ENCODE measurements at regions not wholly inside any gene's neighbourhood (a gene's known extent, or its start where the extent isn't known, plus 50 kb on each side); places are given as distances from the start of the nearest gene placed in this dataset.

DNA sequence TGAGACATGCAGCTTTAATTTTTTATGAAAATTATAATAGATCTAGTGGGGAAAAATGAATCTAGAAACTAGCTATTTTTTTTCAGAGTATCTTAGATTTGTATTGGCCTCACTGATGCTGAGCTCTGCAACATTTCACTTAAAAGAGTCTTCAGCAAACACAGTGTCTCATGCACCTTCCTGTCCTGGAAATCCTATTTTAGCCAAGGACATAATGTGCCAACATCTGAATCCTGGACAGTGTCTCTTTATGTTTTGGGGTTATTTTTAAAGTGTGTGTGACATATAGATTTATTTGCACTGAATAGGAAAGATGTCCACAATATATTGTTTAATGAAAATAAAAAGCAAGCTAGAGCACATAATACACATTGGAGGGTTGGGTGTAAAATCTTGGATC, 199.1 kb upstream of the FMN2 start (continued):
- TF ChIP-seq, protein P1, sequence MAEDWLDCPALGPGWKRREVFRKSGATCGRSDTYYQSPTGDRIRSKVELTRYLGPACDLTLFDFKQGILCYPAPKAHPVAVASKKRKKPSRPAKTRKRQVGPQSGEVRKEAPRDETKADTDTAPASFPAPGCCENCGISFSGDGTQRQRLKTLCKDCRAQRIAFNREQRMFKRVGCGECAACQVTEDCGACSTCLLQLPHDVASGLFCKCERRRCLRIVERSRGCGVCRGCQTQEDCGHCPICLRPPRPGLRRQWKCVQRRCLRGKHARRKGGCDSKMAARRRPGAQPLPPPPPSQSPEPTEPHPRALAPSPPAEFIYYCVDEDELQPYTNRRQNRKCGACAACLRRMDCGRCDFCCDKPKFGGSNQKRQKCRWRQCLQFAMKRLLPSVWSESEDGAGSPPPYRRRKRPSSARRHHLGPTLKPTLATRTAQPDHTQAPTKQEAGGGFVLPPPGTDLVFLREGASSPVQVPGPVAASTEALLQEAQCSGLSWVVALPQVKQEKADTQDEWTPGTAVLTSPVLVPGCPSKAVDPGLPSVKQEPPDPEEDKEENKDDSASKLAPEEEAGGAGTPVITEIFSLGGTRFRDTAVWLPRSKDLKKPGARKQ (CRISPR knock-in tag; IDR thresholded peaks at IDR 0.05): no peak
- TF ChIP-seq NUFIP1 (IDR thresholded peaks at IDR 0.05; ENCODE audit: partially characterized antibody) (no peak), ZNF263 (CRISPR knock-in tag; IDR thresholded peaks at IDR 0.05; ENCODE audit: borderline replicate concordance) (no peak)

DNA sequence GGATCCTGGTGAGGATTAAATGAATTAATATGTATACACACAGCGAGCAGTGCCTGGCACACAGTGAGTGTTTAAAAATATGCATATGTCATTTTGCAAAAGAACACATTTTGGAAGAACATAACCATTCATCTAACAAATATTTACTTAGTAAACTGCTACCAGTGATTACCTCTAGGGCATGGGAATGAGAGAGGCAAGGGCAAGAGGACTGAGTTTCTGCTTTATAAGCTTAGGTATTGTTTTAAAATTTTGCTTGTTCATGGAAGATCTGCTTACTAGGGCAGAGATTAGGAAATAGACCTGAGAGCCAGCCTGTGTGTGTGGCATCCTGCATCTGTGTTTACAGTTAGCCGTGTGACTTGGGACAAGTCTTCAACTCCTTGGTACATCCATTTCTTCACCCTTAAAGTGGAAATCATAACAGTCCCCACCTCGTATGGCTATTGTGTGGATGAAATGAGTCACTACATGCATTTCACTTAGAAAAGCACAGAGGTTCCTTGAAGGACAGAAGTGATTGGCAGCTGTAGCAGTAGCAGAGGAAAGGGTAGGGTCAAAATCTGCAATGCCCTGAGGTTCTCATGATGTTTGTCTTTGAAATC, 198.5 kb upstream of the FMN2 start:
- POLR2A ChIA-PET: no interaction called here
- H3K36me3 ChIP-seq (ENCODE audit: control insufficient read depth, insufficient read depth, low read length): no peaks in the 10 kb centered on the region
- TF ChIP-seq, protein P2, sequence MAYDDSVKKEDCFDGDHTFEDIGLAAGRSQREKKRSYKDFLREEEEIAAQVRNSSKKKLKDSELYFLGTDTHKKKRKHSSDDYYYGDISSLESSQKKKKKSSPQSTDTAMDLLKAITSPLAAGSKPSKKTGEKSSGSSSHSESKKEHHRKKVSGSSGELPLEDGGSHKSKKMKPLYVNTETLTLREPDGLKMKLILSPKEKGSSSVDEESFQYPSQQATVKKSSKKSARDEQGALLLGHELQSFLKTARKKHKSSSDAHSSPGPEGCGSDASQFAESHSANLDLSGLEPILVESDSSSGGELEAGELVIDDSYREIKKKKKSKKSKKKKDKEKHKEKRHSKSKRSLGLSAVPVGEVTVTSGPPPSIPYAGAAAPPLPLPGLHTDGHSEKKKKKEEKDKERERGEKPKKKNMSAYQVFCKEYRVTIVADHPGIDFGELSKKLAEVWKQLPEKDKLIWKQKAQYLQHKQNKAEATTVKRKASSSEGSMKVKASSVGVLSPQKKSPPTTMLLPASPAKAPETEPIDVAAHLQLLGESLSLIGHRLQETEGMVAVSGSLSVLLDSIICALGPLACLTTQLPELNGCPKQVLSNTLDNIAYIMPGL (CRISPR knock-in tag; IDR thresholded peaks at IDR 0.05): no peak
- TF ChIP-seq, protein P3, sequence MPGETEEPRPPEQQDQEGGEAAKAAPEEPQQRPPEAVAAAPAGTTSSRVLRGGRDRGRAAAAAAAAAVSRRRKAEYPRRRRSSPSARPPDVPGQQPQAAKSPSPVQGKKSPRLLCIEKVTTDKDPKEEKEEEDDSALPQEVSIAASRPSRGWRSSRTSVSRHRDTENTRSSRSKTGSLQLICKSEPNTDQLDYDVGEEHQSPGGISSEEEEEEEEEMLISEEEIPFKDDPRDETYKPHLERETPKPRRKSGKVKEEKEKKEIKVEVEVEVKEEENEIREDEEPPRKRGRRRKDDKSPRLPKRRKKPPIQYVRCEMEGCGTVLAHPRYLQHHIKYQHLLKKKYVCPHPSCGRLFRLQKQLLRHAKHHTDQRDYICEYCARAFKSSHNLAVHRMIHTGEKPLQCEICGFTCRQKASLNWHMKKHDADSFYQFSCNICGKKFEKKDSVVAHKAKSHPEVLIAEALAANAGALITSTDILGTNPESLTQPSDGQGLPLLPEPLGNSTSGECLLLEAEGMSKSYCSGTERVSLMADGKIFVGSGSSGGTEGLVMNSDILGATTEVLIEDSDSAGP (CRISPR knock-in tag; IDR thresholded peaks at IDR 0.05): no peak
- TF ChIP-seq HLTF (IDR thresholded peaks at IDR 0.05): no peak
- no peak for TF ChIP-seq ZNF133 (CRISPR knock-in tag; IDR thresholded peaks at IDR 0.05)
- no peak for TF ChIP-seq MAFF (IDR thresholded peaks at IDR 0.05; ENCODE audit: low read length)
- TF ChIP-seq ERF (CRISPR knock-in tag; IDR thresholded peaks at IDR 0.05): no peak
- no peak for TF ChIP-seq SAP30 (IDR thresholded peaks at IDR 0.05; ENCODE audit: borderline replicate concordance, insufficient read depth, low read depth, low read length, poor library complexity, severe bottlenecking)
- TF ChIP-seq GABPB2 (CRISPR knock-in tag; conservative IDR thresholded peaks at IDR 0.05): no peak
- TF ChIP-seq NCOA6 (IDR thresholded peaks at IDR 0.05): no peak
- intact Hi-C loops (cut with micrococcal nuclease) (loop anchor here (10.0 kb wide), 1 partner anchor 578 kb away; no protein-coding TSS in a partner anchor), in situ Hi-C loops (cut with MboI) (no loop called here)
- H3K4me2 ChIP-seq (ENCODE audit: insufficient read depth, low read length): no peak overlapping the region
- no peak for FAIRE-seq
- no peak for DNase-seq (ENCODE audit: extremely low read depth in 1 of 4, low spot score in 3 of 4)
- H3K9me1 ChIP-seq (ENCODE audit: control insufficient read depth, insufficient read depth, low read length): no peaks in the 10 kb centered on the region
- H3K27ac ChIP-seq (ENCODE audit: extremely low read depth, low read depth, low read length): no peak overlapping the region
- H3K4me3 ChIP-seq: no peak overlapping the region
- CTCF ChIA-PET (ENCODE audit: low intra/inter-chr PET ratio): no interaction called here
- no peaks in the 10 kb centered on the region for H4K20me1 ChIP-seq (replicated peaks; ENCODE audit: control insufficient read depth, insufficient read depth, low read length)
- H3K9ac ChIP-seq (ENCODE audit: insufficient read depth in 1 of 2, low read depth in 2 of 2, low read length in 2 of 2): no peak overlapping the region
- no peak for ATAC-seq
- no peak overlapping the region for H2AFZ ChIP-seq (ENCODE audit: low read depth, low read length)
- BruUV-seq (replicated peaks): no TSS peak
- H3K79me2 ChIP-seq (ENCODE audit: control insufficient read depth, insufficient read depth, low read length): no peaks in the 10 kb centered on the region
- no peaks in the 10 kb centered on the region for H3K4me1 ChIP-seq (replicated peaks in 1 of 2; ENCODE audit: control insufficient read depth in 2 of 2, insufficient read depth in 2 of 2, low read length in 2 of 2)
- no peaks in the 10 kb centered on the region for H3K27me3 ChIP-seq (ENCODE audit: control insufficient read depth in 2 of 2, insufficient read depth in 2 of 2, low read length in 2 of 2)
- H3K9me3 ChIP-seq (replicated peaks; ENCODE audit: control insufficient read depth, insufficient read depth, low read depth, low read length): no peaks in the 10 kb centered on the region; the same call in 1 of the 2 replicates
- 0% methylated on average over 3 of the region's 3 CpGs for WGBS (ENCODE audit: insufficient coverage, low coverage, missing lambda C conversion rate)

Data from K562 (cell line).